ENCODE measurements at regions not wholly inside any gene's neighbourhood (a gene's known extent, or its start where the extent isn't known, plus 50 kb on each side); places are given as distances from the start of the nearest gene placed in this dataset.

DNA sequence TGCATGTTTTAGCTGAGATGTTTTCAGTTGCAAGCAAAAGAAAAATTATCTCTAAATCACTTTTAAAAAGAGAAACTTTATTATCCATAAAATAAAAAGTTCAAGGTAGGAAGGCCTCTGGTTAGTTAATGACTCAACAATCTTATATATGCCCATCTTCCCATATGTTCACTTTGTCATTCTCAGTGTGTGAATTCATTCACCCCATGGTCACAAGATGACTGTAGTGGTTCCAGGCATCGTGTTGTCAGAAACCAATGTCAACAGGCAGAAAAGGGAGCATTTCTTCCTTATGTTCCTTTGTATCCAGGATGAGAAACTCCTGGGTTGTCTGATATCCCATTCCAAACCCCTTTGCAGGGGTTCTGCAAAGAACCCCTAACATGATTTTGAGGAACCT is 119.9 kb upstream of the RAP2B start:
- TF ChIP-seq POLR2A (IDR thresholded peaks at IDR 0.05) = no peak
- TF ChIP-seq, protein P1, sequence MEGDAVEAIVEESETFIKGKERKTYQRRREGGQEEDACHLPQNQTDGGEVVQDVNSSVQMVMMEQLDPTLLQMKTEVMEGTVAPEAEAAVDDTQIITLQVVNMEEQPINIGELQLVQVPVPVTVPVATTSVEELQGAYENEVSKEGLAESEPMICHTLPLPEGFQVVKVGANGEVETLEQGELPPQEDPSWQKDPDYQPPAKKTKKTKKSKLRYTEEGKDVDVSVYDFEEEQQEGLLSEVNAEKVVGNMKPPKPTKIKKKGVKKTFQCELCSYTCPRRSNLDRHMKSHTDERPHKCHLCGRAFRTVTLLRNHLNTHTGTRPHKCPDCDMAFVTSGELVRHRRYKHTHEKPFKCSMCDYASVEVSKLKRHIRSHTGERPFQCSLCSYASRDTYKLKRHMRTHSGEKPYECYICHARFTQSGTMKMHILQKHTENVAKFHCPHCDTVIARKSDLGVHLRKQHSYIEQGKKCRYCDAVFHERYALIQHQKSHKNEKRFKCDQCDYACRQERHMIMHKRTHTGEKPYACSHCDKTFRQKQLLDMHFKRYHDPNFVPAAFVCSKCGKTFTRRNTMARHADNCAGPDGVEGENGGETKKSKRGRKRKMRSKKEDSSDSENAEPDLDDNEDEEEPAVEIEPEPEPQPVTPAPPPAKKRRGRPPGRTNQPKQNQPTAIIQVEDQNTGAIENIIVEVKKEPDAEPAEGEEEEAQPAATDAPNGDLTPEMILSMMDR (IDR thresholded peaks at IDR 0.05) = no peak
